K562 (cell line): ENCODE measurements at regions not wholly inside any gene's neighbourhood (a gene's known extent, or its start where the extent isn't known, plus 50 kb on each side); places are given as distances from the start of the nearest gene placed in this dataset.

Source experiments
- ATAC-seq: fragments of 200-7000 bp; cut with Tn5 transposase; 3 replicates; pipeline ENCODE4 v1.9.1; 2020; ENCODE audit warnings: moderate library complexity
- BruUV-seq: library from RNA; stranded (reverse); fragments of 400-500 nt; replicated peaks from 2 replicates; lab custom pipeline; 2021; lab: Mats Ljungman, UMichigan
- CTCF ChIA-PET: fragments of 300-600 bp; formaldehyde crosslinking; extraction: SDS; loops from one replicate; lab custom pipeline; 2021; ENCODE audit warnings: low intra/inter-chr PET ratio; lab: Yijun Ruan, JAX
- POLR2A ChIA-PET: fragments of 300-600, 350-650 bp; sonication (Branson Sonifier 250); formaldehyde crosslinking; extraction: SDS; loops from one replicate; lab custom pipeline; 2021; ENCODE audit warnings: antibody characterized with exemption, inconsistent platforms; lab: Yijun Ruan, JAX
- DNase-seq, 4 experiments: peaks; one replicate each; pipeline versions ENCODE4 v3.0.0 to v3.0.0-alpha.2; 2011 to 2018; ENCODE audit warnings: low spot score in 3 of 4, mixed read lengths in 3 of 4; ENCODE audit errors: extremely low read depth in 1 of 4
- FAIRE-seq: peaks from 2 replicates; lab custom pipeline; 2011; peaks lifted over from hg19 to GRCh38; lab: Jason Lieb, UNC
- H2AFZ ChIP-seq: 2 replicates; pipeline ENCODE4 v1.6.0; 2011; ENCODE audit warnings: low read depth, low read length, control low read depth, inconsistent platforms
- H3K27ac ChIP-seq: fragments of 200-600 bp; 3 replicates; pipeline ENCODE4 v1.8.0; 2011; ENCODE audit warnings: low read depth, mild to moderate bottlenecking, control low read depth, inconsistent platforms, low read length, moderate library complexity, mixed read lengths; ENCODE audit errors: extremely low read depth
- H3K27me3 ChIP-seq, 2 experiments: fragments of 300-600 bp in 1 of 2; 2 replicates in 1 of 2; 3 replicates in 1 of 2; pipeline versions ENCODE4 v1.6.0 to v1.8.0; 2011; ENCODE audit warnings: inconsistent platforms in 2 of 2, low read length in 2 of 2, mild to moderate bottlenecking in 1 of 2, mixed read lengths in 1 of 2, moderate library complexity in 1 of 2; ENCODE audit not compliant: control insufficient read depth in 2 of 2, insufficient read depth in 2 of 2
- H3K36me3 ChIP-seq: fragments of 300-600 bp; 3 replicates; pipeline ENCODE4 v1.8.0; 2011; ENCODE audit warnings: mild to moderate bottlenecking, low read length, inconsistent platforms; ENCODE audit not compliant: control insufficient read depth, insufficient read depth
- H3K4me1 ChIP-seq, 2 experiments: fragments of 200-600 bp in 1 of 2; replicated peaks in 1 of 2; 2 replicates in 1 of 2; 3 replicates in 1 of 2; pipeline versions ENCODE4 v1.5.1 to v1.8.0; 2011; ENCODE audit warnings: inconsistent platforms in 2 of 2, low read length in 2 of 2, mild to moderate bottlenecking in 1 of 2, mixed read lengths in 1 of 2, moderate library complexity in 1 of 2; ENCODE audit not compliant: control insufficient read depth in 2 of 2, insufficient read depth in 2 of 2
- H3K4me2 ChIP-seq: 2 replicates; pipeline ENCODE4 v1.6.1; 2011; ENCODE audit warnings: low read length, control low read depth, inconsistent platforms, mixed read lengths; ENCODE audit not compliant: insufficient read depth
- H3K4me3 ChIP-seq: fragments of 200-600 bp; sonication (generic), shearing (Covaris generic); 2 replicates; pipeline ENCODE4 v1.5.1; 2016; ENCODE audit warnings: control low read depth, inconsistent platforms
- H3K79me2 ChIP-seq: fragments of 200-600 bp; 3 replicates; pipeline ENCODE4 v1.8.0; 2011; ENCODE audit warnings: low read length, inconsistent platforms; ENCODE audit not compliant: control insufficient read depth, insufficient read depth
- H3K9ac ChIP-seq, 2 experiments: 2 replicates each; pipeline versions ENCODE4 v1.6.0 to v1.6.1; 2011; ENCODE audit warnings: low read depth in 2 of 2, low read length in 2 of 2, control low read depth in 1 of 2, inconsistent platforms in 1 of 2, mild to moderate bottlenecking in 1 of 2, mixed read lengths in 1 of 2; ENCODE audit not compliant: insufficient read depth in 1 of 2
- H3K9me1 ChIP-seq: one replicate; pipeline ENCODE4 v1.6.0; 2011; ENCODE audit warnings: inconsistent platforms, mild to moderate bottlenecking, low read length, moderate library complexity; ENCODE audit not compliant: control insufficient read depth, insufficient read depth
- H3K9me3 ChIP-seq: replicated peaks from 2 replicates; pipeline ENCODE4 v1.5.1; 2011; ENCODE audit warnings: low read depth, low read length, inconsistent platforms; ENCODE audit not compliant: control insufficient read depth, insufficient read depth
- H4K20me1 ChIP-seq: replicated peaks from 2 replicates; pipeline ENCODE4 v1.6.1; 2011; ENCODE audit warnings: low read length, inconsistent platforms, mixed read lengths; ENCODE audit not compliant: control insufficient read depth, insufficient read depth
- ARID1B ChIP-seq: fragments of 450-650 bp; IDR thresholded peaks from 2 replicates; pipeline ENCODE4 v1.6.1; 2016; ENCODE audit warnings: antibody characterized with exemption, mild to moderate bottlenecking, inconsistent platforms
- LEF1 ChIP-seq: fragments of 450-650 bp; IDR thresholded peaks from 2 replicates; pipeline ENCODE4 v1.6.1; 2016; ENCODE audit warnings: mild to moderate bottlenecking
- NFE2 ChIP-seq: IDR thresholded peaks from 2 replicates; pipeline ENCODE4 v1.6.1; 2014; ENCODE audit warnings: antibody characterized with exemption, low read depth
- RFX5 ChIP-seq: IDR thresholded peaks from 2 replicates; pipeline ENCODE4 v1.6.1; 2011; ENCODE audit warnings: low read depth, mild to moderate bottlenecking, improper control_type of control experiment, low read length
- TEAD1 ChIP-seq, 2 experiments: fragments of 450-650 bp in 1 of 2; sonication (generic) in 1 of 2; formaldehyde crosslinking; IDR thresholded peaks; 2 replicates each; pipeline versions ENCODE4 v1.4.0 to v1.8.0; 2020 to 2022; ENCODE audit warnings: mild to moderate bottlenecking in 2 of 2, missing genetic modification reagents in 1 of 2
- ZFP30 ChIP-seq: fragments of 250-450 bp; sonication (Bioruptor Pico); IDR thresholded peaks from 2 replicates; pipeline ENCODE4 v1.8.0; 2022; ENCODE audit warnings: moderate library complexity, mild to moderate bottlenecking, inconsistent platforms, borderline replicate concordance
- ZNF263 ChIP-seq: sonication (generic); formaldehyde crosslinking; IDR thresholded peaks from 2 replicates; pipeline ENCODE4 v1.8.0; 2022; ENCODE audit warnings: mild to moderate bottlenecking, missing genetic modification reagents, borderline replicate concordance
- ZNF311 ChIP-seq: fragments of 250-450 bp; sonication (Bioruptor Pico); IDR thresholded peaks from 2 replicates; pipeline ENCODE4 v1.4.0; 2020; ENCODE audit warnings: mild to moderate bottlenecking, moderate library complexity
- ZNF408 ChIP-seq: fragments of 250-450 bp; sonication (Bioruptor Pico); IDR thresholded peaks from 2 replicates; pipeline ENCODE4 v1.4.0; 2020; ENCODE audit warnings: low read depth, mild to moderate bottlenecking, moderate library complexity
- ZZZ3 ChIP-seq: fragments of 450-650 bp; IDR thresholded peaks from 2 replicates; pipeline ENCODE4 v1.6.1; 2016; ENCODE audit warnings: antibody characterized with exemption, mild to moderate bottlenecking, moderate library complexity
- WGBS: fragments of 100-300 bp; shearing (Covaris generic); methylation state at CpG from one replicate; pipeline ENCODE4 v1.1.6; 2016; ENCODE audit warnings: low coverage, mixed read lengths; ENCODE audit not compliant: insufficient coverage; ENCODE audit errors: missing lambda C conversion rate; 5-methylcytosine and 5-hydroxymethylcytosine counted together
- in situ Hi-C: fragments of 300-500 bp; cut with MboI; formaldehyde crosslinking; loops from 4 replicates; pipeline ENCODE4 v1.15.0; 2018; ENCODE audit warnings: inconsistent platforms, mixed read lengths
- intact Hi-C: fragments of 100-400 bp; cut with micrococcal nuclease; formaldehyde crosslinking; loops from 2 replicates; pipeline ENCODE4 v1.14.2; 2022
- TF ChIP-seq, protein P1 (sequence below): sonication (generic); formaldehyde crosslinking; IDR thresholded peaks from 2 replicates; pipeline ENCODE4 v1.8.0; 2023; ENCODE audit warnings: missing genetic modification reagents, mild to moderate bottlenecking, borderline replicate concordance
- TF ChIP-seq, protein P2 (sequence below): fragments of 450-650 bp; IDR thresholded peaks from 2 replicates; pipeline ENCODE4 v1.6.1; 2017; ENCODE audit warnings: antibody characterized with exemption, mild to moderate bottlenecking

DNA sequence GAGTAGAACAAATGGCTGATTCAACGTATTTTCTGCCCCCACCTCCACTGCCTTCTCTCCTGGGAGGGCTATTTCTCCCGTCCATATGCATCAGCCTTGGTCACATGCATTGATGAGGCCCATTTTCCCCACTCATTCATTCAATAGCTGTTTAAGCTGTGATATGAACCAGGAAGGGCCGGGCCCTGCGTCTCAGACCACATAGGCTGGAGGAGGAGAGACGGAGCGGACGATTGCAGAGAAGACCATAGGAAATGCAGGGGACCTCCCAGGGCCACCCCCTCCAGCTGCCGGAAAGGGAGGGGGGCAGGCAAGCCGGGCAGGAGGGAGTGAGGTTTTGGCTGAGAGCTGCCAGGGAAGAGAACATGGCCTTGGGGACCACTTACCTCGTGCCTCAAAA, 104.4 kb upstream of the TMEM132D start (continued):
- TF ChIP-seq, protein P1, sequence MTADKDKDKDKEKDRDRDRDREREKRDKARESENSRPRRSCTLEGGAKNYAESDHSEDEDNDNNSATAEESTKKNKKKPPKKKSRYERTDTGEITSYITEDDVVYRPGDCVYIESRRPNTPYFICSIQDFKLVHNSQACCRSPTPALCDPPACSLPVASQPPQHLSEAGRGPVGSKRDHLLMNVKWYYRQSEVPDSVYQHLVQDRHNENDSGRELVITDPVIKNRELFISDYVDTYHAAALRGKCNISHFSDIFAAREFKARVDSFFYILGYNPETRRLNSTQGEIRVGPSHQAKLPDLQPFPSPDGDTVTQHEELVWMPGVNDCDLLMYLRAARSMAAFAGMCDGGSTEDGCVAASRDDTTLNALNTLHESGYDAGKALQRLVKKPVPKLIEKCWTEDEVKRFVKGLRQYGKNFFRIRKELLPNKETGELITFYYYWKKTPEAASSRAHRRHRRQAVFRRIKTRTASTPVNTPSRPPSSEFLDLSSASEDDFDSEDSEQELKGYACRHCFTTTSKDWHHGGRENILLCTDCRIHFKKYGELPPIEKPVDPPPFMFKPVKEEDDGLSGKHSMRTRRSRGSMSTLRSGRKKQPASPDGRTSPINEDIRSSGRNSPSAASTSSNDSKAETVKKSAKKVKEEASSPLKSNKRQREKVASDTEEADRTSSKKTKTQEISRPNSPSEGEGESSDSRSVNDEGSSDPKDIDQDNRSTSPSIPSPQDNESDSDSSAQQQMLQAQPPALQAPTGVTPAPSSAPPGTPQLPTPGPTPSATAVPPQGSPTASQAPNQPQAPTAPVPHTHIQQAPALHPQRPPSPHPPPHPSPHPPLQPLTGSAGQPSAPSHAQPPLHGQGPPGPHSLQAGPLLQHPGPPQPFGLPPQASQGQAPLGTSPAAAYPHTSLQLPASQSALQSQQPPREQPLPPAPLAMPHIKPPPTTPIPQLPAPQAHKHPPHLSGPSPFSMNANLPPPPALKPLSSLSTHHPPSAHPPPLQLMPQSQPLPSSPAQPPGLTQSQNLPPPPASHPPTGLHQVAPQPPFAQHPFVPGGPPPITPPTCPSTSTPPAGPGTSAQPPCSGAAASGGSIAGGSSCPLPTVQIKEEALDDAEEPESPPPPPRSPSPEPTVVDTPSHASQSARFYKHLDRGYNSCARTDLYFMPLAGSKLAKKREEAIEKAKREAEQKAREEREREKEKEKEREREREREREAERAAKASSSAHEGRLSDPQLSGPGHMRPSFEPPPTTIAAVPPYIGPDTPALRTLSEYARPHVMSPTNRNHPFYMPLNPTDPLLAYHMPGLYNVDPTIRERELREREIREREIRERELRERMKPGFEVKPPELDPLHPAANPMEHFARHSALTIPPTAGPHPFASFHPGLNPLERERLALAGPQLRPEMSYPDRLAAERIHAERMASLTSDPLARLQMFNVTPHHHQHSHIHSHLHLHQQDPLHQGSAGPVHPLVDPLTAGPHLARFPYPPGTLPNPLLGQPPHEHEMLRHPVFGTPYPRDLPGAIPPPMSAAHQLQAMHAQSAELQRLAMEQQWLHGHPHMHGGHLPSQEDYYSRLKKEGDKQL (CRISPR knock-in tag): no peak
- TF ChIP-seq NFE2: no peak
- TF ChIP-seq RFX5: no peak
- no peak for TF ChIP-seq ZZZ3
- TF ChIP-seq LEF1: no peak

DNA sequence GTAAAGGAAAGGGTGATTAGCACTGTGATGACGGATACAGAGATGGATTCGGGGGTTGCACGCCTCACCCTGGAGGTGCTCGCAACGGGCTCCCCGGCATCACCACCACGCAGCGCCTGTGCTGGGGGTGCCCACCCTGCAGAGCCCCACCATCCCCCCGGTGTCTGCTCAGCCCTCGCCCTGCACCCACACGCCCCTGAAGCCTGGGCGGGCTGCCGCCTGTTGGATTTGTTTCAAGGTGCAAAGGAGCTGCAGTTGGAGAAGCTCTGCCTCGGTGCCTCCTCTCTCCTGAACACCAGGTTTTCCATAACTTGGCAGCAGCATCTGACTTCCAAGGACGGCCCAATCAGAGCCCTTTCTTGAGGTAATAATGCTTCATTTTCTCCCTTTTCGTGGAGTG, 106.1 kb upstream of the TMEM132D start:
- in situ Hi-C loops (no loop called here), intact Hi-C loops (loop anchor here (5.0 to 10.0 kb wide), 2 partner anchors 98 to 825 kb away; no protein-coding TSS in a partner anchor)
- Histone ChIP-seq H3K4me1 (no peaks in the 10 kb centered on the region), H2AFZ (no peak overlapping the region), H4K20me1 (no peaks in the 10 kb centered on the region), H3K27ac (no peak overlapping the region), H3K9me3 (no peaks in the 10 kb centered on the region), H3K27me3 (peaks cover 5 to 36% of the 10 kb centered on the region in 2 experiments; a peak in 4 of 5 replicates), H3K4me2 (no peak overlapping the region), H3K79me2 (no peaks in the 10 kb centered on the region), H3K4me3 (no peak overlapping the region), H3K9ac (no peak overlapping the region), H3K9me1 (peaks cover 4% of the 10 kb centered on the region), H3K36me3 (no peaks in the 10 kb centered on the region)
- DNase-seq (no peak), ATAC-seq (no peak), FAIRE-seq (no peak)
- BruUV-seq: no TSS peak
- WGBS: 2% methylated on average over 11 of the region's 16 CpGs
- ChIA-PET POLR2A (interaction anchor here (0.7 to 1.5 kb wide), 2 partner anchors 18 to 112 kb away, joined by 3 read pairs; no protein-coding TSS in a partner anchor), CTCF (interaction anchor here (0.8 kb wide), 1 partner anchor 1040 kb away, joined by 4 read pairs; no protein-coding TSS in a partner anchor)
- TF ChIP-seq ZFP30 (CRISPR knock-in tag): no peak
- TF ChIP-seq ZNF311 (CRISPR knock-in tag): no peak
- TF ChIP-seq ARID1B: no peak
- TF ChIP-seq ZNF263 (CRISPR knock-in tag): no peak
- no peak for TF ChIP-seq TEAD1 (CRISPR knock-in tag; IDR thresholded peaks at IDR 0.05)
- TF ChIP-seq ZNF408 (CRISPR knock-in tag): no peak
- TF ChIP-seq, protein P2, sequence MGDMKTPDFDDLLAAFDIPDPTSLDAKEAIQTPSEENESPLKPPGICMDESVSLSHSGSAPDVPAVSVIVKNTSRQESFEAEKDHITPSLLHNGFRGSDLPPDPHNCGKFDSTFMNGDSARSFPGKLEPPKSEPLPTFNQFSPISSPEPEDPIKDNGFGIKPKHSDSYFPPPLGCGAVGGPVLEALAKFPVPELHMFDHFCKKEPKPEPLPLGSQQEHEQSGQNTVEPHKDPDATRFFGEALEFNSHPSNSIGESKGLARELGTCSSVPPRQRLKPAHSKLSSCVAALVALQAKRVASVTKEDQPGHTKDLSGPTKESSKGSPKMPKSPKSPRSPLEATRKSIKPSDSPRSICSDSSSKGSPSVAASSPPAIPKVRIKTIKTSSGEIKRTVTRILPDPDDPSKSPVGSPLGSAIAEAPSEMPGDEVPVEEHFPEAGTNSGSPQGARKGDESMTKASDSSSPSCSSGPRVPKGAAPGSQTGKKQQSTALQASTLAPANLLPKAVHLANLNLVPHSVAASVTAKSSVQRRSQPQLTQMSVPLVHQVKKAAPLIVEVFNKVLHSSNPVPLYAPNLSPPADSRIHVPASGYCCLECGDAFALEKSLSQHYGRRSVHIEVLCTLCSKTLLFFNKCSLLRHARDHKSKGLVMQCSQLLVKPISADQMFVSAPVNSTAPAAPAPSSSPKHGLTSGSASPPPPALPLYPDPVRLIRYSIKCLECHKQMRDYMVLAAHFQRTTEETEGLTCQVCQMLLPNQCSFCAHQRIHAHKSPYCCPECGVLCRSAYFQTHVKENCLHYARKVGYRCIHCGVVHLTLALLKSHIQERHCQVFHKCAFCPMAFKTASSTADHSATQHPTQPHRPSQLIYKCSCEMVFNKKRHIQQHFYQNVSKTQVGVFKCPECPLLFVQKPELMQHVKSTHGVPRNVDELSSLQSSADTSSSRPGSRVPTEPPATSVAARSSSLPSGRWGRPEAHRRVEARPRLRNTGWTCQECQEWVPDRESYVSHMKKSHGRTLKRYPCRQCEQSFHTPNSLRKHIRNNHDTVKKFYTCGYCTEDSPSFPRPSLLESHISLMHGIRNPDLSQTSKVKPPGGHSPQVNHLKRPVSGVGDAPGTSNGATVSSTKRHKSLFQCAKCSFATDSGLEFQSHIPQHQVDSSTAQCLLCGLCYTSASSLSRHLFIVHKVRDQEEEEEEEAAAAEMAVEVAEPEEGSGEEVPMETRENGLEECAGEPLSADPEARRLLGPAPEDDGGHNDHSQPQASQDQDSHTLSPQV: no peak
